Ectodermal cell (in vitro differentiated cells): ENCODE measurements at regions not wholly inside any gene's neighbourhood (a gene's known extent, or its start where the extent isn't known, plus 50 kb on each side); places are given as distances from the start of the nearest gene placed in this dataset.

Experiments
- H3K27ac ChIP-seq: 2 replicates; pipeline ENCODE4 v1.7.0; 2013; ENCODE audit warnings: mild to moderate bottlenecking, low read depth, low read length; ENCODE audit not compliant: insufficient read depth, poor library complexity, severe bottlenecking
- H3K27me3 ChIP-seq: 2 replicates; pipeline ENCODE4 v1.7.0; 2013; ENCODE audit warnings: mild to moderate bottlenecking, low read length; ENCODE audit not compliant: insufficient read depth, control insufficient read depth, poor library complexity, severe bottlenecking
- H3K36me3 ChIP-seq: one replicate; pipeline ENCODE4 v1.7.0; 2013; ENCODE audit warnings: low read length; ENCODE audit not compliant: control insufficient read depth, insufficient read depth
- H3K4me1 ChIP-seq: one replicate; pipeline ENCODE4 v1.7.0; 2013; ENCODE audit warnings: low read length; ENCODE audit not compliant: control insufficient read depth, insufficient read depth
- H3K4me3 ChIP-seq: 2 replicates; pipeline ENCODE4 v1.7.0; 2013; ENCODE audit warnings: low read depth, low read length, control low read depth; ENCODE audit not compliant: insufficient read depth
- H3K9me3 ChIP-seq: 2 replicates; pipeline ENCODE4 v1.7.0; 2013; ENCODE audit warnings: mild to moderate bottlenecking, low read length, moderate library complexity; ENCODE audit not compliant: control insufficient read depth
- WGBS, 2 experiments: methylation state at CpG; one replicate each; pipeline ENCODE4 v1.1.7; 2013; ENCODE audit warnings: missing lambda C conversion rate in 2 of 2; 5-methylcytosine and 5-hydroxymethylcytosine counted together

DNA sequence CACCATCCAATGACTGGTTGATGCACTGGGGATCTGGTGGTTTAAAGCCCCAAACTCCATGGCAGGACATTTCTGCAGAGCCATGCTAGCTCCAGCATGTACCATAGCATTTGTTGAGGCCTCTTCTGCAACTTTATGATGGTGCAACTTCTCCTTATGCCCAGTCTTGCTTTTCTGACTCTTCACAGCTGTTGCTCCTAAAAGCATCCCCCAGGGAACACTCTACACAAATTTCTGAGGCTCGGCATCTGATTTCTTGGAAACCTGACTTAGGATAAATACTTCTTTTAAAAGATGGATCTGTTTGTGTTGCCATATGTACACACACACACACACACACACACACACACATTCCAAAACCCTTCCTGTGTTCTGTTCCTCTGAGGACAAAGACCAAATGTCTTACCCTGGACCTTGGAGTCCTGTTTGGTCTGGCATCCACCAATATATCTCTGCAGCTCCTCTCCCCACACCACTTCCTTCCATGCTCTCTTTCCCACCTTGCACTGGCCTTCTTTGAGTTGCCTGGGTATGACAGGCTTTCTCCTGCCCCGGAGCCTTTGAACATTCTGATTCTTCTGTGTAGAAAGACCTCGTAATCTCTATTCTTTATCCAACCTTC, 388.5 kb upstream of the ZNF507 start:
- Histone ChIP-seq H3K27ac (no peak overlapping the region), H3K9me3 (no peaks in the 10 kb centered on the region), H3K4me3 (no peak overlapping the region), H3K4me1 (no peaks in the 10 kb centered on the region), H3K36me3 (no peaks in the 10 kb centered on the region), H3K27me3 (no peaks in the 10 kb centered on the region)
- 94% methylated on average over 3 of the region's 3 CpGs for WGBS, 2 experiments

GRCh38 chr19:31957711-31958110, 387.7 kb upstream of the ZNF507 start:
- Histone ChIP-seq H3K9me3 (no peaks in the 10 kb centered on the region), H3K36me3 (no peaks in the 10 kb centered on the region), H3K4me1 (no peaks in the 10 kb centered on the region), H3K27me3 (no peaks in the 10 kb centered on the region), H3K27ac (no peak overlapping the region), H3K4me3 (no peak overlapping the region)
- WGBS, 2 experiments = 91% methylated on average over 4 of the region's 4 CpGs

DNA sequence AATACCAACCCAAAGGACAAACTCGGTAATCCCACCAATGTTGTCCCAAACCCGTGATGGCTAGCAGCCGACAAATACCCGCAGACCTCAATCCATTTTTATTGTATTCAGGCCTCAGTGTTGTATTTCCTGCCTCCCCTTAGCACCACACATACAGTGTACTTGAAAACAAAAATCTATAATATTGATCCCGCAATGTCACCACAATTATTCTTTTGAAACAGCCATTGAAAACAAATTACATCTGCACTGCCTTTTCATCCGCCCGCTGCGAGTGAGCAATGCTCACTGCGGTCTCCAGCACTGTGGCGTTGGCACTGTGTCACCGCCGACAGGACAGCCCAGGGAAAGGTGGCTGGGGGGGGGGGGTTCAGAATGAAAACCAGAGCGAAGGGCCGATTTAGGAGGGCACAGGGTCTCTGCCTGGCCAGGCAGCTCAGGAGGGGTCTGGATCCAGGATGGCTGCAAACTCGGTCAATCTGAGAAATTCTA, 385.8 kb upstream of the ZNF507 start:
- Histone ChIP-seq H3K4me3 (no peak overlapping the region), H3K4me1 (no peaks in the 10 kb centered on the region), H3K36me3 (no peaks in the 10 kb centered on the region), H3K27me3 (no peaks in the 10 kb centered on the region), H3K9me3 (no peaks in the 10 kb centered on the region), H3K27ac (no peak overlapping the region)
- WGBS, 2 experiments = 96 to 97% methylated on average over 15 of the region's 15 CpGs

DNA sequence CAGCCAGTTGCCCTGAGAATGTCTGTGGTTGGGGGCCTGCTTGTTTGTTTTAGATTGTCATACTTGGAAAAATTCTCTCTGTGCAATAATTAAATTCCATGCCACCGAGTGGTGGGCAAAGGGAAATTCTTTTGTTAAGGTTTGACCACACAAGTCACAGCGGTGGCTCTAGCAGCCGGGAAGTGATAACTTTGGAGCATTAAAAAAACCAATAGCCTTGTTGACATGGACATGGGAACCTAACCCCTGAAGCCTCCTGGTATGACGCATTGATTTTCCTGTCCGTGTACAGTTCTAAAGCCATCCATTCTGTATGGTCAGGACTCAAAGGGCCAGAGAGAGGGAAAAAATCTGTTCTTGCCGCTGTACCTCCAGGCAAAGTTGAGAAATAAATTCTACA, 384.9 kb upstream of the ZNF507 start:
- Histone ChIP-seq H3K27ac (no peak overlapping the region), H3K27me3 (no peaks in the 10 kb centered on the region), H3K36me3 (no peaks in the 10 kb centered on the region), H3K4me3 (no peak overlapping the region), H3K4me1 (no peaks in the 10 kb centered on the region), H3K9me3 (no peaks in the 10 kb centered on the region)
- WGBS, 2 experiments = 87 to 91% methylated on average over 6 of the region's 6 CpGs

DNA sequence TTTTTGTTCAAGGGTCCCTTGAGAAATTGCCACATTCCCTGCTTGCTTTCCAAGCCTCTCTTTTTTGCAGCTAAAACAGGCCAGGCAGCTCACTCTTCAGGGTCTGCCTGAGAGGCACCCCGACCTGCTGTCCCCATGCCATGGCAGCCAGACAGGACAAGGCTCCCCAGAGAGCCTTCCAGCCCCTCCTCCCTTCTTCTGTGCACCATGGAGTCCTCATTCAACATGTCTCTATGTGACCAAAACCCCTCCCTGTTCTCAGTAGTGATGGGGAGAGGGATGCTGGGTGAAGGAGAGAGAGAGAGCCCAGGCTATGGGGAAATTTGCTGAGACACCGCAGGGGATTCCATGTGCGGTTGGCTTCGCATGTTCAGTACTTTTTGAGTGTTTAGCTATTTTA, 384.2 kb upstream of the ZNF507 start:
- no peaks in the 10 kb centered on the region for H3K36me3 ChIP-seq
- WGBS, 2 experiments = 81 to 82% methylated on average over 4 of the region's 4 CpGs
- no peak overlapping the region for H3K4me3 ChIP-seq
- no peak overlapping the region for H3K27ac ChIP-seq
- H3K9me3 ChIP-seq = no peaks in the 10 kb centered on the region
- H3K4me1 ChIP-seq = no peaks in the 10 kb centered on the region
- no peaks in the 10 kb centered on the region for H3K27me3 ChIP-seq

- no peaks in the 10 kb centered on the region for H3K9me3 ChIP-seq
- no peaks in the 10 kb centered on the region for H3K27me3 ChIP-seq
- H3K4me3 ChIP-seq = no peak overlapping the region
- no peaks in the 10 kb centered on the region for H3K36me3 ChIP-seq
- WGBS, 2 experiments = 94 to 100% methylated on average over 3 of the region's 3 CpGs
- H3K4me1 ChIP-seq = no peaks in the 10 kb centered on the region
- H3K27ac ChIP-seq = no peak overlapping the region
These were observed 383.7 kb upstream of the ZNF507 start for GRCh38 chr19:31961667-31962066.

DNA sequence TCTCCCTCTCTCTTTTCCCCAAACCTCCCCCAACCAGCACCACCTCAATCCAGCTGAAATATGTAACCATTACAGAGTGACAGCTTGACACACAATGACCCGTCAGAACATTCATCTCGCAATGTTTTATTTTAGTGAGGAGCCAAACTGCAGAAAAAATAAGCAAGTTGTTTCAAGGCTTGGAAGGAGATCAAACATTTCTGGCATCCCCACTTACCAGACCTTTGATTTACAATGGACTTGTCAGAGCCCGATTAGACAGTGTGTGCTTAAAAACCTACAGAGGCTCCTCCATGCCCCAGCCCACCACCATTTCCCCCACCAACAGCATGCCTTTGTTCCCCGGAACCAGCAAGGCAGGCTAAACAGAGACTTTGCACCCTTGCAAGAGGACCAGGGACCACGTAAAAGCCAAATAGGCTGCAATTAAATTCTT, 382.8 kb upstream of the ZNF507 start:
- Histone ChIP-seq H3K4me1 (no peaks in the 10 kb centered on the region), H3K36me3 (no peaks in the 10 kb centered on the region), H3K27ac (no peak overlapping the region), H3K9me3 (no peaks in the 10 kb centered on the region), H3K4me3 (no peak overlapping the region), H3K27me3 (no peaks in the 10 kb centered on the region)
- 83 to 88% methylated on average over 5 of the region's 5 CpGs for WGBS, 2 experiments

- Histone ChIP-seq H3K4me1 (no peaks in the 10 kb centered on the region), H3K27ac (no peak overlapping the region), H3K9me3 (no peaks in the 10 kb centered on the region), H3K27me3 (no peaks in the 10 kb centered on the region), H3K4me3 (no peak overlapping the region), H3K36me3 (no peaks in the 10 kb centered on the region)
- 96% methylated on average over 4 of the region's 4 CpGs for WGBS, 2 experiments
These were observed 381.7 kb upstream of the ZNF507 start for GRCh38 chr19:31963746-31964145.

GRCh38 chr19:31969016-31969415, 376.4 kb upstream of the ZNF507 start:
- 90 to 95% methylated on average over 5 of the region's 5 CpGs for WGBS, 2 experiments
- H3K4me3 ChIP-seq = no peak overlapping the region
- no peaks in the 10 kb centered on the region for H3K9me3 ChIP-seq
- no peaks in the 10 kb centered on the region for H3K27me3 ChIP-seq
- H3K27ac ChIP-seq = no peak overlapping the region
- no peaks in the 10 kb centered on the region for H3K36me3 ChIP-seq
- H3K4me1 ChIP-seq = no peaks in the 10 kb centered on the region

DNA sequence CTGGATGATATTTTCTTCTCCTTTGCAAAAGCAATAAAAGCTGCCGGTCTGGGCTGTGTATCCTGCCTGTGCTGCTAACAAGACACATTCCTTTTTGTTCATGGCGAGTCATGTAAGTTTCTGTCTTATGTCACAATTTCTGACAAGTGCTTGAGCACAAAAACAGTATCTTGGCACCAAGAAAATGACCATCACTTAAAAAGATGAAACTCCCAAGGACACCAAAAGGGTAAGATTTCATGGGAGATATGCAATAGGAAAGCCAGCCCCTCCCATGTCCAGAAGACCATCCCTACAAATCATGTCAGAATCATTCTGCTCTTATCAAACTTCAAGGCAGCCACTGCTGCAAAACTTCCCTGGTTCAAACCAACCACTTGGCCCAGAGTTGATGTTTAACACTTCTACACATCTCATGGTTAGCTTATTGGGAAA, 375.4 kb upstream of the ZNF507 start:
- Histone ChIP-seq H3K9me3 (no peaks in the 10 kb centered on the region), H3K36me3 (no peaks in the 10 kb centered on the region), H3K4me1 (no peaks in the 10 kb centered on the region), H3K4me3 (no peak overlapping the region), H3K27ac (no peak overlapping the region), H3K27me3 (no peaks in the 10 kb centered on the region)
- 91 to 93% methylated on average over 2 of the region's 2 CpGs for WGBS, 2 experiments

DNA sequence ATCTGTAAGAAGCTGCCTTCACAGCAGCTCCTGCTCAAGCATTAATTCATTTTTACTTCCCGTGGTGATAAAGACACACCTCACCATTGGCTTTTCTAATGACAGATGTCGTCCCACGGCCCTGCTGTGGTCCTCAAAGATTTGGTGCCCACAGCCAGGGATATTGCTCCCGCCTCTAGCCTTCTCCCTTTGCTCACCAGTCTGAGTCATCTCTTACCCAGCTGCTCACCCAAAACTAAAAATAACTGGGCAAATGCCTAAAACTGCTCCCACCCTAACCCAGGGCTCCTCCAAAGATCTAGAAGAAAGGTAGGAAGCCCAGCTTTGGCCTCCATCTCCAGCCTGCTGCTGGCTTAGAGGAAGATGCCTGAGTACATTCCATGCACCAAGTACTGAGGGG, 371.1 kb upstream of the ZNF507 start:
- Histone ChIP-seq H3K36me3 (no peaks in the 10 kb centered on the region), H3K4me1 (no peaks in the 10 kb centered on the region), H3K4me3 (no peak overlapping the region), H3K9me3 (no peaks in the 10 kb centered on the region), H3K27ac (no peak overlapping the region), H3K27me3 (no peaks in the 10 kb centered on the region)
- WGBS, 2 experiments = 89 to 92% methylated on average over 4 of the region's 4 CpGs
